Middle frontal gyrus (tissue), 1 donor: ENCODE measurements at regions not wholly inside any gene's neighbourhood (a gene's known extent, or its start where the extent isn't known, plus 50 kb on each side); places are given as distances from the start of the nearest gene placed in this dataset.

Experiments
- DNase-seq: peaks from one replicate; pipeline ENCODE4 v3.0.0-alpha.2; 2015; ENCODE audit warnings: low spot score; ENCODE audit errors: extremely low spot score

- DNase-seq: no peak
Observed at GRCh38 chr3:94258851-94259250, 196.0 kb downstream of the NSUN3 start.

GRCh38 chr3:94259291-94259690, 196.4 kb downstream of the NSUN3 start:
- no peak for DNase-seq

GRCh38 chr3:94269763-94270162, 206.9 kb downstream of the NSUN3 start:
- no peak for DNase-seq

GRCh38 chr3:94272016-94272415, 209.2 kb downstream of the NSUN3 start:
- DNase-seq: no peak

GRCh38 chr3:94280958-94281357, 218.1 kb downstream of the NSUN3 start:
- DNase-seq: no peak

GRCh38 chr3:94285872-94286271, 223.0 kb downstream of the NSUN3 start:
- DNase-seq: no peak

- DNase-seq: no peak
Observed at GRCh38 chr3:94291686-94292085, 228.8 kb downstream of the NSUN3 start.

- no peak for DNase-seq
Observed at GRCh38 chr3:94292151-94292550, 229.3 kb downstream of the NSUN3 start.

- no peak for DNase-seq
Observed at GRCh38 chr3:94293793-94294195, 230.9 kb downstream of the NSUN3 start.

- DNase-seq: no peak
Observed at GRCh38 chr3:94294806-94295205, 231.9 kb downstream of the NSUN3 start.

GRCh38 chr3:94299716-94300115, 236.9 kb downstream of the NSUN3 start:
- DNase-seq: no peak

- no peak for DNase-seq
Observed at GRCh38 chr3:94301366-94301765, 238.5 kb downstream of the NSUN3 start.

- DNase-seq: no peak
Observed at GRCh38 chr3:94303266-94303665, 240.4 kb downstream of the NSUN3 start.

GRCh38 chr3:94303897-94304296, 241.0 kb downstream of the NSUN3 start:
- DNase-seq: no peak

GRCh38 chr3:94304954-94305353, 242.1 kb downstream of the NSUN3 start:
- DNase-seq: no peak

- DNase-seq: no peak
Observed at GRCh38 chr3:94305835-94306611, 243.2 kb downstream of the NSUN3 start.

GRCh38 chr3:94307588-94307987, 244.7 kb downstream of the NSUN3 start:
- no peak for DNase-seq

GRCh38 chr3:94308767-94309166, 245.9 kb downstream of the NSUN3 start:
- DNase-seq: no peak

GRCh38 chr3:94310341-94311135, 247.7 kb downstream of the NSUN3 start:
- DNase-seq: no peak

GRCh38 chr3:94311651-94312050, 248.8 kb downstream of the NSUN3 start:
- no peak for DNase-seq

- no peak for DNase-seq
Observed at GRCh38 chr3:94314218-94314883, 251.5 kb downstream of the NSUN3 start.

- peak; percentile 26 for DNase-seq
Observed at GRCh38 chr3:94317017-94317416, 254.2 kb downstream of the NSUN3 start.
